ENCODE measurements at regions not wholly inside any gene's neighbourhood (a gene's known extent, or its start where the extent isn't known, plus 50 kb on each side); places are given as distances from the start of the nearest gene placed in this dataset.

DNA sequence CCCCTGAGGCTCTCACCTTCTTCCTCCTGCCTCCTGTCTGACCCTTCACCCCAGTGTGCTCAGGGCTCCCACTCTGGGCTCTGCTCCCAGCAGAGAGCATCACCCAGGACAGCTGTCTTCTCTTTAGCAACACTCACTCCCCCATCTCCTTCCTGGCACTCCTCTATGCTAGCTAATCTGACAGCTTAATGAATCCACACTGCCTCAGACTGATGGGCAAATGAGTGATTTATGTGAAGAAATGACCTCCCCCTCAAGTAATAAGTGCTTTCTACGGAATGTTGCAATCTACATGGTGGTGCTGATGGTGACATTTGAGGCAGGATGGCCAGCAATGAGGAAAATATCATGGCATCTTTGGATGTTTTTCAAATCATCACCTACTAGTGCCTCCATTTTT, 83.6 kb downstream of the LSM3 start:
- TF ChIP-seq, protein P1, sequence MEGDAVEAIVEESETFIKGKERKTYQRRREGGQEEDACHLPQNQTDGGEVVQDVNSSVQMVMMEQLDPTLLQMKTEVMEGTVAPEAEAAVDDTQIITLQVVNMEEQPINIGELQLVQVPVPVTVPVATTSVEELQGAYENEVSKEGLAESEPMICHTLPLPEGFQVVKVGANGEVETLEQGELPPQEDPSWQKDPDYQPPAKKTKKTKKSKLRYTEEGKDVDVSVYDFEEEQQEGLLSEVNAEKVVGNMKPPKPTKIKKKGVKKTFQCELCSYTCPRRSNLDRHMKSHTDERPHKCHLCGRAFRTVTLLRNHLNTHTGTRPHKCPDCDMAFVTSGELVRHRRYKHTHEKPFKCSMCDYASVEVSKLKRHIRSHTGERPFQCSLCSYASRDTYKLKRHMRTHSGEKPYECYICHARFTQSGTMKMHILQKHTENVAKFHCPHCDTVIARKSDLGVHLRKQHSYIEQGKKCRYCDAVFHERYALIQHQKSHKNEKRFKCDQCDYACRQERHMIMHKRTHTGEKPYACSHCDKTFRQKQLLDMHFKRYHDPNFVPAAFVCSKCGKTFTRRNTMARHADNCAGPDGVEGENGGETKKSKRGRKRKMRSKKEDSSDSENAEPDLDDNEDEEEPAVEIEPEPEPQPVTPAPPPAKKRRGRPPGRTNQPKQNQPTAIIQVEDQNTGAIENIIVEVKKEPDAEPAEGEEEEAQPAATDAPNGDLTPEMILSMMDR (IDR thresholded peaks at IDR 0.05) = no peak
- no peak for TF ChIP-seq POLR2A (IDR thresholded peaks at IDR 0.05)
